Left colon (tissue), 2 donors: ENCODE measurements at regions not wholly inside any gene's neighbourhood (a gene's known extent, or its start where the extent isn't known, plus 50 kb on each side); places are given as distances from the start of the nearest gene placed in this dataset.
"Not testable (repeated sequence)": the region's sequence is repeated elsewhere in the genome, so short reads cannot be mapped to it uniquely, and the experiment has no call there.

ENCODE experiments used
- ATAC-seq: fragments of 200-7000 bp; cut with Tn5 transposase; one replicate; pipeline ENCODE4 v1.9.1; 2020; ENCODE audit warnings: mild to moderate bottlenecking, moderate library complexity
- DNase-seq, 2 donors: peaks; one replicate each; pipeline ENCODE4 v3.0.0-alpha.2; 2020
- intact Hi-C, 2 donors: fragments of 100-400 bp; cut with DNase I in 1 of 2; cut with micrococcal nuclease in 1 of 2; formaldehyde crosslinking; loops; one replicate each; pipeline versions ENCODE4 v1.11.2 to v1.14.0; 2022; cut with DNase I, micrococcal nuclease
- donor health status: DM: no; HTN: no; CAD: no.
- donor health status: DM: yes; HTN: yes; CAD: no.

- ATAC-seq, result no peak
- intact Hi-C loops, result no loop called here
- no peak for DNase-seq
Measured at GRCh38 chr6:81633391-81633790, 119.1 kb downstream of the TENT5A start.

DNA sequence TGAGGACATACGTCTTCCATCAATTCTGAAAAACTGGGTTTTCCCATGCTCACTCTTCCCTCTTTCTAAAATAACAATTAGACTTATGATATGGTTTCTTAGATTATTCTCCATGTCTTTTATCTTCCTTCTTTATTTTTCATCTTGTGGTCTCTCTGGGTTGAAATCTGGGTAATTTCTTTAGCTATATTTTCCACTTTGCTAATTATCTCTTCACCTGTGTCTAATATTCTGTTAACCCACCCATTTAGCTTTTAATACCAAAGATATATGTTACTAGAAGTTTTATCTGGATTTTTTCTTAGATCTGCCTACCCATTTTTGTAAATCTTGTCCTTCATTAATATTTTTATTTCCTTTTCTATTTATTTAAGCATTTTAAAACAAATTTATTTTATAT lies 121.8 kb downstream of the TENT5A start:
- intact Hi-C loops, result no loop called here
- DNase-seq (no peak), ATAC-seq (no peak)

DNA sequence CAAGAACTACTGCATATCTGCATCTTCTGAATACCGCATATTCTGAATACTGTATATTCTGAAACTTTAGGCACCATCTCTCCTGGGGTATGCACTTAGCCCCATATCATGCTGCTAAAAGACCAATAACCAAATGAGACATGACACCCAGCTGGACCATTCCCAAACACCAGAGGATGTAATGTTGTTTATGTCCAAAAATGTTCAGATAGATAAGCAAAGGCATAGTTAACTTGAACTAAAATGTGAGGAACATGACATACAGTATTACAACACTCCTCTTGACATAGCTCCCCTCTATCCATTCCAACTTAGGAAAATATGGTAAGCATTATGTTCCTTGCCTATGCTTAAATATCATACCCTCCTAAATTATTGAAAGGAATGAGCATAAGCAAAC lies 127.3 kb downstream of the TENT5A start:
- intact Hi-C loops, result no loop called here
- ATAC-seq (no peak), DNase-seq (no peak)

DNA sequence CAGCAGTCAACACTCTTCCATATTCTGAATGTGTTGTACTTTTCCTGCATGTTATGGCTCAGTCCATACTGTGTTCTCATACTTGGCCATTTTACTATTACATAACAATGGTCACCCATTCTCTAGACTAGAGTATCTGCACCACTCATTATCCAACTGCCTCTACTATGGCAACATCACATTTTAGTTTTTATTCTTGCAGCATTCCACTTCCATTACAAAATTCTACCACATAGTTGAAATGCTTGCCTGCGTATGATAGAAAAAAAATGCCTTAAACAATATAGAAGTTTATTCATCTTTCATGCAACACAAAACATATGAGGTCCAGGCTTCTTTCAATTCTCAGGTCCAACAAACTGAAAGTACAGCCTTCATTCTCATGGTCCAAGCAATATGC lies 128.0 kb downstream of the TENT5A start:
- DNase-seq (no peak), ATAC-seq (no peak)
- intact Hi-C loops, result no loop called here

DNA sequence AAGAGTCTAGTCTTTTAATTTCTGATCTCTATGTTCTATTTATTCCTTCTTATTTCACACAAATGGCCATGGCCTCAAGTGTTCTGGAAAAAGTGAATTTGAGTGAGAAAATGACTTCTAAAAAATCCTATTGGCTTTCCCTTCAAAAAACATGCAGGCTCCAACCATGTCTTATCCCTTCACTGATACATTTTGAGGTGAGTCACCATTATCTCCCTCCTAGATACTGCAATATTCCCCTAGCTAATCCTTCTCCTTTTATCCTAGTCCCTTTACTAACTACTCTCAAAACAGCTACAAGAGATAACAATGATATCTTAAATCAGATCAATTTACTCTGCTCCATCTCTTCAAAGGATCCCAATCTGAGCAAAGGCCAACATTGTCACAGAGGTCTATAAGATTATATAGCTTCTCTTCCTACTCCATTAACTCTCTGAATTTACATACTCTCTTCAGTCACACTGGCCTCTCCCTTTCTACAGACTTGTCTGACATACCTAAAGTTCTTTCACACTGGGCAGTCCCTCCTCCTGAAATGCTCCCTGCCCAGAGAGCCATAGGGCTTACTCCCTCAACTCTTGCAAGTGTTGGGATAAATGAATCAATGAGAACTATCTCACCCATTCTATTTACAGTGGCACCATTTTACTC lies 129.2 kb downstream of the TENT5A start:
- intact Hi-C loops, result no loop called here
- DNase-seq (no peak), ATAC-seq (no peak)

GRCh38 chr6:81621816-81622395 lies 130.6 kb downstream of the TENT5A start:
- intact Hi-C loops, result no loop called here
- ATAC-seq (no peak), DNase-seq (no peak)

DNA sequence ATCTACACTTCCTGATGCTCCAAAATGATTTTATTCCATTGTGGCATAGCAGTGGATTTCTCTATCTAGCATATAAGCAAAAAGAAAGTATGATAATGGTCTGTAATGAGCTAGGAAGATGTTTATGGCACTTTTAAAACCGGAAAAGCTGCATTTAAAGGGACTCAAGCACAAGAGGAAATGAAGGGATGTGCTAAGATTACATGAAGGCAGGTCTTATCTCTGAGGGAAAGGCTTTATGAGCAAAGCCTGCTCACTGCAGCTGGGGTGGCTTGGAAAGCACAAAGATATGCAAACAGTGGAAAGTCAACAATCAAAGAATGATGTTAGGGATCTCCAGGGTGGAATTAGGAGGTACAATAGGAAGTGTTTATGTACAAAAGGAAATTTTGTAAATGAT lies 138.2 kb downstream of the TENT5A start:
- ATAC-seq (peak; percentile 100), DNase-seq (peak; percentile 23 to 44)
- intact Hi-C loops, result no loop called here

GRCh38 chr6:81613606-81614005 lies 138.9 kb downstream of the TENT5A start:
- peak; percentile 24 for ATAC-seq
- intact Hi-C loops, result no loop called here
- DNase-seq, result no peak

- DNase-seq, result no peak
- intact Hi-C loops, result no loop called here
- no peak for ATAC-seq
Measured at GRCh38 chr6:81612136-81612535, 140.3 kb downstream of the TENT5A start.

DNA sequence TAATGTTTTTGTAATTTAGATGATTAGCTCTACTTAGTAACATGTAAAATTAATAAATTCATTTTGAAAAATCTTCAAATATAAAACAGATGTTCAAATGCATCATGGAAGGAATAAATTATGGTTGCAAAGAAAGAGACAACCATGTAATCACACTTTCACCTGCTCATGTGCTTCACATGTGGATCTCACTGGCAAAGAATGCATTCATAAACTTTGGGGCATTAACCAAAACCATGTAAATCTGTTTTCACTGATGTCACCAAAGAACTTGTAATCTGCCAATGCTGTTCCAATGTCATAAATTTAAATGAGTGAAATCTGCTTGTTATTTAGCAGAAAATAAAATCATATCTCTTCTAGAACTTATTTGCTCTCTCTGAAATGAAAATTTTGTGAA lies 142.7 kb downstream of the TENT5A start:
- intact Hi-C loops, result no loop called here
- DNase-seq (no peak), ATAC-seq (no peak)

DNA sequence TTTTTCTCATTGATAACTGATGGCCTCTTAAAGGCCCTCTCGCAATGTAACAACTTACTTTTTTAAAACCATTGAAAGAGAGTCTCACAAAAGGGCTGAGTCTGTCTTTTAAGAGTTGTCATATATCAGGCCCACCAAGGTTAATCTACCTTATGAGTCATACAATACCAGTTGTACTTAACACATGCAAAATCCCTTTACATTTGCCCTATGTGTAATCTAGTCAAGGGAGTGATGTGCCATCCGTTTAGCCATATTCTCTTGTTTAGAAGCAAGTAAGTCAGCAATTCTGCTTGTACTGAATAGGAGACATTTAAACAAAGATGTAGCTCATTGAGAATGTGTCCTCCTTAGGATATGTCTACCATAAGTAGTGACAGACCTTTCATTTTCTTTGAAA lies 143.7 kb downstream of the TENT5A start:
- intact Hi-C loops, result no loop called here
- no peak for ATAC-seq
- no peak for DNase-seq

- intact Hi-C loops, result no loop called here
- no peak for DNase-seq
- no peak for ATAC-seq
Measured at GRCh38 chr6:81606965-81607381, 145.5 kb downstream of the TENT5A start.

- DNase-seq (no peak), ATAC-seq (no peak)
- intact Hi-C loops, result no loop called here
Measured at GRCh38 chr6:81605526-81605925, 147.0 kb downstream of the TENT5A start.

- intact Hi-C loops, result no loop called here
- DNase-seq (no peak), ATAC-seq (no peak)
Measured at GRCh38 chr6:81601918-81602317, 150.6 kb downstream of the TENT5A start.

DNA sequence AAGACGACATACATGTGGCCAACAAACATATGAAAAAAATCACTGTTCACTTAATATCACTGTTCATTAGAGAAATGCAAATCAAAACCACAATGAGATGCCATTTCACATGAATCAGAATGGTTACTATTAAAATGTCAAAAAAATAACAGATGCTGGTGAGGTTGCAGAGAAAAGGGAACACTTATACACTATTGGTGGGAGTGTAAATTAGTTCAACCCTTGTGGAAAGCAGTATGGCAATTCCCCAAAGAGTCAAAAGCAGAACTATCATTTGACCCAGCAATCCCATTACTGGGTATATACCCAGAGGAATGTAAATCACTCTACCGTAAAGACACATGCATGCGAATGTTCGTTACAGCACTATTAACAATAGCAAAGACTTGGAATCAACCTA lies 152.0 kb downstream of the TENT5A start:
- DNase-seq, intact Hi-C loops: not testable (repeated sequence)

DNA sequence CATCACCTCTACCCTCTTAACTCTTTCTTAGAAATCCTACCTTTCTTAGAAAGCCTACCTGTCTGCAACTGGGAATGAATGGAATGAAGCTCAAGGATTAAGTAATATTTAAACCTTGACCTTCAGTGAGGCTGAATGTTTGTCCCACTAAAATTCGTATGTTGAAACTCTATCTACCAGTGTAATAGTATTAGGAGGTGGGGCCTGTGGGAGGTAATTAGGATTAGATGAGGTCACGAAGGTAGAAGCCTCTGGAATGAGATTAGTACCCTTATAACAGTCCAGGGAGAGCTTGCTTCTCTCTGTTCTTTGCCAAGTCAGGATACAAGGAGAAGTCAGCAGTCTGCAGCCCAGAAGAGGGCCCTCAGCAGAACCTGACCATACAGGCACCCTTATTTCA lies 158.0 kb downstream of the TENT5A start:
- ATAC-seq, result no peak
- intact Hi-C loops, result no loop called here
- DNase-seq, result no peak

More for the DNA sequence above, 152.0 kb downstream of the TENT5A start:
- ATAC-seq, result not testable (repeated sequence)

DNA sequence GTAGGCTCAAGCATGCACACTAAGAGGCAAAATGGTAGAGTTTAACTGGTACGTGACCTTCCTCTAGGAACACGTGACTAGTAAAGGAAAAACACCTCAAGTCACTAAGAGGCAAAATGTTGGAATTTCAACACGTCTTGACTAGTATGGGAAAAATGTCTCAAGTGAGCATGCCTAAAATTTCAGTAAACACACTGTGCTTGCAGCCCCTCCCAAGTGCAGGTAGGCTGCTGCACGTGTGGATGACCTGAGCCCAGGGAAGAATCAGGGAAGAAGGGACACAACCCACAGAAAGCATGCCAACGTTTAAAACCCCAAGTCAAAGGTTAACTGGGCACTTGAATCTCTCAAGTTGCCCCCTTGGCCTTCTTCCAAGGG lies 162.2 kb downstream of the TENT5A start:
- no peak for ATAC-seq
- no peak for DNase-seq
- intact Hi-C loops, result no loop called here

- peak; percentile 41 for ATAC-seq
- intact Hi-C loops, result no loop called here
- no peak for DNase-seq
Measured at GRCh38 chr6:81589465-81590313, 162.8 kb downstream of the TENT5A start.

DNA sequence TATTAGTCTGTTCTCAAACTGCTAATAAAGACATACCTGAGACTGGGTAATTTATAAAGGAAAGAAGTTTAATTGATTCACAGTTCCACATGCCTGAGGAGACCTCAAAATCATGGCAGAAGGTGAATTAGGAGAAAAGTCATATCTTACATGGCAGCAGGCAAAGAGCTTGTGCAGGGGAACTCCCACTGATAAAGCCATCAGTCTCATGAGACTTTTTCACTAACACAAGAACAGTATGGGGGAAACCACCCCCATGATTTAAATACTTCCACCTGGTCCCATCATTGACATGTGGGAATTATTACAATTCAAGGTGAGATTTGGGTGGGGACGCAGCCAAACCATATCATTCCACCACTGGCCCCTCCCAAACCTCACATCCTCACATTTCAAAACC lies 166.8 kb downstream of the TENT5A start:
- ATAC-seq, DNase-seq, intact Hi-C loops: not testable (repeated sequence)

GRCh38 chr6:81584156-81584555 lies 168.3 kb downstream of the TENT5A start:
- intact Hi-C loops, ATAC-seq, DNase-seq: not testable (repeated sequence)
